Activated CD8-positive, alpha-beta T cell treated with anti-CD3 and anti-CD28 coated beads, Interleukin-2, amount 10 ng/mL, durations not matched to agents 7 days and 5 days (primary cell): ENCODE measurements at regions not wholly inside any gene's neighbourhood (a gene's known extent, or its start where the extent isn't known, plus 50 kb on each side); places are given as distances from the start of the nearest gene placed in this dataset.

ENCODE experiments used
- ATAC-seq: fragments of 150-1000 bp; cut with Tn5 transposase; one replicate; pipeline ENCODE4 v1.10.0; 2021; ENCODE audit warnings: moderate library complexity
- CTCF ChIA-PET: fragments of 350-600 bp; sonication (Branson Sonifier 250); formaldehyde crosslinking; loops from one replicate; lab custom pipeline; 2021; ENCODE audit warnings: antibody characterized with exemption; lab: Charles Lee
- POLR2A ChIA-PET: fragments of 350-600 bp; sonication (Branson Sonifier 250); formaldehyde crosslinking; loops from one replicate; lab custom pipeline; 2021; ENCODE audit warnings: antibody characterized with exemption; lab: Charles Lee
- DNase-seq: peaks from one replicate; pipeline ENCODE4 v3.0.0-alpha.2; 2020
- H3K27ac Mint-ChIP-seq: one replicate; pipeline ENCODE4 v1.8.0; 2021; ENCODE audit warnings: mild to moderate bottlenecking, mixed read lengths
- H3K27me3 Mint-ChIP-seq: one replicate; pipeline ENCODE4 v1.8.0; 2021; ENCODE audit warnings: low read depth, mixed read lengths
- H3K36me3 Mint-ChIP-seq: one replicate; pipeline ENCODE4 v1.8.0; 2021; ENCODE audit warnings: low read depth, mixed read lengths
- H3K4me1 Mint-ChIP-seq: one replicate; pipeline ENCODE4 v1.8.0; 2021; ENCODE audit warnings: low read depth, mixed read lengths
- H3K4me3 Mint-ChIP-seq: one replicate; pipeline ENCODE4 v1.8.0; 2021; ENCODE audit warnings: mild to moderate bottlenecking, mixed read lengths
- H3K9me3 Mint-ChIP-seq: one replicate; pipeline ENCODE4 v1.8.0; 2022; ENCODE audit warnings: mixed read lengths; ENCODE audit not compliant: insufficient read depth

GRCh38 chr1:62917314-62917713 is 133.4 kb downstream of the ATG4C start:
- H3K27me3 Mint-ChIP-seq: peaks cover 10% of the 10 kb centered on the region

GRCh38 chr1:62917805-62918204 is 133.9 kb downstream of the ATG4C start:
- Mint-ChIP-seq H3K27me3 (peaks cover 10% of the 10 kb centered on the region), H3K4me1 (no peaks in the 10 kb centered on the region), H3K9me3 (no peaks in the 10 kb centered on the region), H3K27ac (no peak overlapping the region), H3K36me3 (no peaks in the 10 kb centered on the region), H3K4me3 (no peak overlapping the region)
- ATAC-seq: no peak
- CTCF ChIA-PET: no interaction called here
- DNase-seq: no peak
- POLR2A ChIA-PET: no interaction called here

More at GRCh38 chr1:62917314-62917713, 133.4 kb downstream of the ATG4C start:
- H3K4me1 Mint-ChIP-seq: no peaks in the 10 kb centered on the region
- H3K4me3 Mint-ChIP-seq: no peak overlapping the region
- ChIA-PET POLR2A (no interaction called here), CTCF (no interaction called here)
- ATAC-seq: no peak
- H3K27ac Mint-ChIP-seq: no peak overlapping the region
- DNase-seq: no peak
- no peaks in the 10 kb centered on the region for H3K9me3 Mint-ChIP-seq
- no peaks in the 10 kb centered on the region for H3K36me3 Mint-ChIP-seq

GRCh38 chr1:62918700-62919099 is 134.8 kb downstream of the ATG4C start:
- ChIA-PET POLR2A (no interaction called here), CTCF (no interaction called here)
- Mint-ChIP-seq H3K36me3 (no peaks in the 10 kb centered on the region), H3K4me3 (no peak overlapping the region), H3K4me1 (no peaks in the 10 kb centered on the region), H3K27ac (no peak overlapping the region), H3K9me3 (no peaks in the 10 kb centered on the region), H3K27me3 (peaks cover 8% of the 10 kb centered on the region)
- DNase-seq (no peak), ATAC-seq (no peak)

GRCh38 chr1:62922006-62922405 is 138.1 kb downstream of the ATG4C start:
- H3K4me1 Mint-ChIP-seq: no peaks in the 10 kb centered on the region
- ChIA-PET CTCF (no interaction called here), POLR2A (no interaction called here)
- H3K4me3 Mint-ChIP-seq: no peak overlapping the region
- ATAC-seq (no peak), DNase-seq (no peak)
- H3K27ac Mint-ChIP-seq: no peak overlapping the region
- no peaks in the 10 kb centered on the region for H3K36me3 Mint-ChIP-seq
- no peaks in the 10 kb centered on the region for H3K27me3 Mint-ChIP-seq
- H3K9me3 Mint-ChIP-seq: no peaks in the 10 kb centered on the region

- H3K36me3 Mint-ChIP-seq: no peaks in the 10 kb centered on the region
- H3K9me3 Mint-ChIP-seq: no peaks in the 10 kb centered on the region
- H3K27me3 Mint-ChIP-seq: no peaks in the 10 kb centered on the region
- no peak overlapping the region for H3K27ac Mint-ChIP-seq
- no peak for ATAC-seq
- no peak overlapping the region for H3K4me3 Mint-ChIP-seq
- ChIA-PET POLR2A (no interaction called here), CTCF (no interaction called here)
- DNase-seq: no peak
- H3K4me1 Mint-ChIP-seq: no peaks in the 10 kb centered on the region
Measured at GRCh38 chr1:62924983-62925790, 141.3 kb downstream of the ATG4C start.

GRCh38 chr1:62926681-62927252 is 142.8 kb downstream of the ATG4C start:
- Mint-ChIP-seq H3K4me3 (no peak overlapping the region), H3K9me3 (no peaks in the 10 kb centered on the region), H3K36me3 (no peaks in the 10 kb centered on the region), H3K27ac (no peak overlapping the region), H3K4me1 (no peaks in the 10 kb centered on the region), H3K27me3 (no peaks in the 10 kb centered on the region)
- no peak for ATAC-seq
- ChIA-PET POLR2A (no interaction called here), CTCF (no interaction called here)
- no peak for DNase-seq

- no peaks in the 10 kb centered on the region for H3K4me1 Mint-ChIP-seq
- DNase-seq: no peak
- POLR2A ChIA-PET: no interaction called here
- H3K36me3 Mint-ChIP-seq: no peaks in the 10 kb centered on the region
- no peak for ATAC-seq
- CTCF ChIA-PET: no interaction called here
- no peak overlapping the region for H3K27ac Mint-ChIP-seq
- H3K27me3 Mint-ChIP-seq: no peaks in the 10 kb centered on the region
- H3K9me3 Mint-ChIP-seq: no peaks in the 10 kb centered on the region
- no peak overlapping the region for H3K4me3 Mint-ChIP-seq
Measured at GRCh38 chr1:62928885-62929284, 145.0 kb downstream of the ATG4C start.

- ATAC-seq (no peak), DNase-seq (no peak)
- H3K27me3 Mint-ChIP-seq: no peaks in the 10 kb centered on the region
- no peaks in the 10 kb centered on the region for H3K9me3 Mint-ChIP-seq
- ChIA-PET POLR2A (no interaction called here), CTCF (no interaction called here)
- no peaks in the 10 kb centered on the region for H3K4me1 Mint-ChIP-seq
- H3K36me3 Mint-ChIP-seq: no peaks in the 10 kb centered on the region
- H3K4me3 Mint-ChIP-seq: no peak overlapping the region
- no peak overlapping the region for H3K27ac Mint-ChIP-seq
Measured at GRCh38 chr1:62937634-62938296, 153.8 kb downstream of the ATG4C start.

- DNase-seq: no peak
- ATAC-seq: no peak
- Mint-ChIP-seq H3K4me3 (no peak overlapping the region), H3K36me3 (no peaks in the 10 kb centered on the region), H3K27me3 (peaks cover 7% of the 10 kb centered on the region), H3K27ac (no peak overlapping the region), H3K4me1 (no peaks in the 10 kb centered on the region), H3K9me3 (no peaks in the 10 kb centered on the region)
- ChIA-PET POLR2A (no interaction called here), CTCF (no interaction called here)
Measured at GRCh38 chr1:62941780-62942179, 157.8 kb downstream of the ATG4C start.

GRCh38 chr1:62946511-62946910 is 162.6 kb downstream of the ATG4C start:
- ChIA-PET CTCF (interaction anchor here (0.6 kb wide), 1 partner anchor 233 kb away, joined by 3 read pairs; no protein-coding TSS in a partner anchor), POLR2A (no interaction called here)
- no peak overlapping the region for H3K27ac Mint-ChIP-seq
- H3K36me3 Mint-ChIP-seq: no peaks in the 10 kb centered on the region
- ATAC-seq (no peak), DNase-seq (no peak)
- H3K9me3 Mint-ChIP-seq: no peaks in the 10 kb centered on the region
- peaks cover 16% of the 10 kb centered on the region for H3K27me3 Mint-ChIP-seq
- no peaks in the 10 kb centered on the region for H3K4me1 Mint-ChIP-seq
- H3K4me3 Mint-ChIP-seq: no peak overlapping the region

- ChIA-PET POLR2A (no interaction called here), CTCF (no interaction called here)
- ATAC-seq (no peak), DNase-seq (no peak)
- Mint-ChIP-seq H3K27ac (no peak overlapping the region), H3K27me3 (peaks cover 13% of the 10 kb centered on the region), H3K36me3 (no peaks in the 10 kb centered on the region), H3K4me3 (no peak overlapping the region), H3K4me1 (no peaks in the 10 kb centered on the region), H3K9me3 (no peaks in the 10 kb centered on the region)
Measured at GRCh38 chr1:62951428-62951827, 167.5 kb downstream of the ATG4C start.

- no peaks in the 10 kb centered on the region for H3K9me3 Mint-ChIP-seq
- DNase-seq (no peak), ATAC-seq (no peak)
- H3K27ac Mint-ChIP-seq: no peak overlapping the region
- ChIA-PET POLR2A (no interaction called here), CTCF (no interaction called here)
- H3K4me3 Mint-ChIP-seq: no peak overlapping the region
- H3K27me3 Mint-ChIP-seq: peaks cover 13% of the 10 kb centered on the region
- no peaks in the 10 kb centered on the region for H3K36me3 Mint-ChIP-seq
- H3K4me1 Mint-ChIP-seq: no peaks in the 10 kb centered on the region
Measured at GRCh38 chr1:62952596-62952995, 168.7 kb downstream of the ATG4C start.
